GM12878 (cell line): ENCODE measurements at regions not wholly inside any gene's neighbourhood (a gene's known extent, or its start where the extent isn't known, plus 50 kb on each side); places are given as distances from the start of the nearest gene placed in this dataset.
A peak's percentile ranks its signal among the peaks of the same experiment; 100 is the strongest.

Experiments
- ATAC-seq: fragments of 200-7000 bp; cut with Tn5 transposase; 3 replicates; pipeline ENCODE4 v1.9.1; 2020; ENCODE audit warnings: mild to moderate bottlenecking, moderate library complexity
- BruUV-seq: library from RNA; stranded (reverse); fragments of 400-500 nt; replicated peaks from 2 replicates; lab custom pipeline; 2021; lab: Mats Ljungman, UMichigan
- CTCF ChIA-PET: fragments of 300-600 bp; sonication (Branson Sonifier 250); formaldehyde crosslinking; extraction: SDS; loops from one replicate; lab custom pipeline; 2021; ENCODE audit warnings: inconsistent platforms; lab: Yijun Ruan, JAX
- POLR2A ChIA-PET: fragments of 350-600 bp; formaldehyde crosslinking; extraction: SDS; loops from one replicate; lab custom pipeline; 2021; ENCODE audit warnings: inconsistent platforms; lab: Charles Lee
- RAD21 ChIA-PET: fragments of 300-600 bp; sonication (Branson Sonifier 250); formaldehyde crosslinking; loops from one replicate; lab custom pipeline; 2023; ENCODE audit warnings: antibody characterized with exemption; ENCODE audit not compliant: unreplicated experiment; lab: Charles Lee
- SMC1A ChIA-PET: fragments of 300-600 bp; sonication (Branson Sonifier 250); formaldehyde crosslinking; loops from one replicate; lab custom pipeline; 2023; ENCODE audit not compliant: unreplicated experiment, uncharacterized antibody; lab: Charles Lee
- DNase-seq: peaks from one replicate; pipeline ENCODE4 v3.0.0-alpha.2; 2011; ENCODE audit warnings: low read depth, low spot score
- FAIRE-seq: peaks from 3 replicates; lab custom pipeline; 2011; peaks lifted over from hg19 to GRCh38; lab: Jason Lieb, UNC
- H2AFZ ChIP-seq: 2 replicates; pipeline ENCODE4 v1.6.0; 2011; ENCODE audit warnings: low read depth, low read length, control low read depth; ENCODE audit not compliant: control insufficient read depth
- H3K27ac ChIP-seq: 2 replicates; pipeline ENCODE4 v1.5.1; 2011; ENCODE audit warnings: control low read depth; ENCODE audit not compliant: control insufficient read depth, insufficient read depth
- H3K27me3 ChIP-seq, 2 experiments: replicated peaks in 1 of 2; 2 replicates each; pipeline versions ENCODE4 v1.6.0 to v1.6.1; 2011; ENCODE audit warnings: low read length in 1 of 2; ENCODE audit not compliant: control insufficient read depth in 2 of 2, insufficient read depth in 2 of 2
- H3K36me3 ChIP-seq, 2 experiments: 2 replicates each; pipeline ENCODE4 v1.5.1; 2011; ENCODE audit warnings: low read length in 1 of 2; ENCODE audit not compliant: control insufficient read depth in 2 of 2, insufficient read depth in 2 of 2
- H3K4me1 ChIP-seq: 2 replicates; pipeline ENCODE4 v1.6.1; 2011; ENCODE audit warnings: mild to moderate bottlenecking, low read length, moderate library complexity, mixed read lengths; ENCODE audit not compliant: control insufficient read depth, insufficient read depth
- H3K4me2 ChIP-seq: 2 replicates; pipeline ENCODE4 v1.6.0; 2011; ENCODE audit warnings: control low read depth; ENCODE audit not compliant: control insufficient read depth, insufficient read depth
- H3K4me3 ChIP-seq: fragments of 200-600 bp; sonication (generic); 2 replicates; pipeline ENCODE4 v1.5.1; 2016
- H3K79me2 ChIP-seq: 2 replicates; pipeline ENCODE4 v1.6.0; 2011; ENCODE audit warnings: low read length; ENCODE audit not compliant: control insufficient read depth, insufficient read depth
- H3K9ac ChIP-seq: 2 replicates; pipeline ENCODE4 v1.8.0; 2011; ENCODE audit warnings: low read length, control low read depth, mixed read lengths; ENCODE audit not compliant: control insufficient read depth, insufficient read depth
- H3K9me3 ChIP-seq: replicated peaks from 3 replicates; pipeline ENCODE4 v1.5.1; 2011; ENCODE audit warnings: mild to moderate bottlenecking, low read length; ENCODE audit not compliant: control insufficient read depth, insufficient read depth
- H4K20me1 ChIP-seq: 2 replicates; pipeline ENCODE4 v1.6.0; 2011; ENCODE audit not compliant: control insufficient read depth, insufficient read depth
- ETV6 ChIP-seq, 2 experiments: fragments of 450-650 bp in 1 of 2; IDR thresholded peaks in 1 of 2; conservative IDR thresholded peaks in 1 of 2; 2 replicates each; pipeline ENCODE4 v1.6.1; 2014; ENCODE audit warnings: antibody characterized with exemption in 1 of 2, borderline replicate concordance in 1 of 2, low read depth in 1 of 2, mild to moderate bottlenecking in 1 of 2, moderate library complexity in 1 of 2
- IKZF2 ChIP-seq, 2 experiments: fragments of 450-650 bp; IDR thresholded peaks; 2 replicates each; pipeline ENCODE4 v1.6.1; 2017; ENCODE audit warnings: mild to moderate bottlenecking in 2 of 2, moderate library complexity in 2 of 2
- NFYA ChIP-seq: IDR thresholded peaks from 2 replicates; pipeline ENCODE4 v1.6.1; 2011; ENCODE audit warnings: low read depth, mild to moderate bottlenecking, low read length, improper control_type of control experiment, borderline replicate concordance
- RB1 ChIP-seq: fragments of 450-650 bp; formaldehyde crosslinking; IDR thresholded peaks from 2 replicates; pipeline ENCODE4 v1.6.1; 2017; ENCODE audit warnings: mild to moderate bottlenecking, borderline replicate concordance
- STAT1 ChIP-seq: fragments of 450-650 bp; conservative IDR thresholded peaks from 2 replicates; pipeline ENCODE4 v1.6.1; 2014; ENCODE audit warnings: antibody characterized with exemption, mild to moderate bottlenecking
- WGBS: methylation state at CpG from one replicate; pipeline ENCODE4 v1.1.6; 2016; ENCODE audit warnings: low lambda C conversion rate; ENCODE audit not compliant: insufficient replicate concordance, insufficient coverage; ENCODE audit errors: missing lambda C conversion rate; 5-methylcytosine and 5-hydroxymethylcytosine counted together
- in situ Hi-C: fragments of 300-500 bp; cut with MboI; formaldehyde crosslinking; loops from 9 replicates; pipeline ENCODE4 v1.14.3; 2018; ENCODE audit warnings: mixed read lengths
- intact Hi-C: fragments of 100-400 bp; cut with micrococcal nuclease; formaldehyde crosslinking; loops from one replicate; pipeline ENCODE4 v1.14.2; 2022; ENCODE audit not compliant: unreplicated experiment
- TF ChIP-seq, protein P1 (sequence below): fragments of 450-650 bp; IDR thresholded peaks from 2 replicates; pipeline ENCODE4 v1.6.1; 2018; ENCODE audit warnings: mild to moderate bottlenecking, low read depth, moderate library complexity; ENCODE audit not compliant: partially characterized antibody
- TF ChIP-seq, protein P2 (sequence below): IDR thresholded peaks from 2 replicates; pipeline ENCODE4 v1.6.1; 2012; ENCODE audit warnings: mild to moderate bottlenecking, low read depth, low read length
- TF ChIP-seq, protein P3 (sequence below): fragments of 450-650 bp; IDR thresholded peaks from 2 replicates; pipeline ENCODE4 v1.6.1; 2018; ENCODE audit warnings: borderline replicate concordance, mild to moderate bottlenecking; ENCODE audit not compliant: partially characterized antibody
- TF ChIP-seq, protein P4 (sequence below): fragments of 150-350 bp; IDR thresholded peaks from 2 replicates; pipeline ENCODE4 v1.6.1; 2014; ENCODE audit warnings: mild to moderate bottlenecking, low read depth, low read length

DNA sequence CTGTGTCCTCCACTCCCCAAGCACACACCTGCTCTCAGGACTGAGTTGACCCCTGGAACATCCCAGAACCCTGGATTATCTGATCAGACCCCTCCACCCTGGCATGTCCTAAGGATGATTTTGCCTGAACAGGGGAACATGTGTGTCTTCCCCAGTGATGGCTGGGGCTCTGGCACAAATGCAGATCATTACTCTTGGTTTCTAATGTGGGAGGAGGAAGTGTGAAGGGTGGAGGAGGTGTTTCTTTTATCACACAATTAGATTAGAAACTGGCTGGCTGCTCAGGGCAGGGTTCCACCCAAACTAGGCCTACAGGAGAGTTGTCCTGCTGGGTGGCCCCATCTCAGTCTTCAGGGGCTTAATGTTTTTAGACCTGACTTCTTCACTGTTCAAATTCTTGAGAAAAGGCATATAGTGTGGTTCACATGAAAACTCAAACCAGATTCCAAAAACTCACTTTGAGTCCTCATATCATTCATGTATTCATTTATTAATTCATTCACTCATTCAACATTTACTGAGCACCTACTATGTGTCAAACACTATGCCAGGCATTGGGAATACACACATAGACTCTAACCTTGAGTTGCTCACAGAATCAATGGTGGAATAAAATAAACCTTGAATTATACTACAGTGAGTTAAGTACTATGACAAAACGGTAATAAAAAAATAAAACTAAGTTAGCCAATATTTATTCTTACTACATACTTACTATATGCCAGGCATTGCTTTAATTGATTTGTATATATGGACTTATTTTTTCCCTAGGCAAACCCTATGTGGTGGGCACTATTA lies 221.8 kb upstream of the JUN start:
- DNase-seq (no peak), ATAC-seq (peak; percentile 73), FAIRE-seq (peak; percentile 54)
- no peaks in the 10 kb centered on the region for H3K79me2 ChIP-seq
- ChIA-PET RAD21 (interaction anchor here (1.0 to 2.4 kb wide), 4 partner anchors 7 to 37 kb away, joined by 4 to 9 read pairs (median 5); no protein-coding TSS in a partner anchor), POLR2A (interaction anchor here (0.9 to 1.5 kb wide), 4 partner anchors 28 to 40 kb away, joined by 3 to 8 read pairs (median 4); no protein-coding TSS in a partner anchor), CTCF (interaction anchor here (0.7 to 1.4 kb wide), 4 partner anchors 10 to 101 kb away, joined by 3 to 4 read pairs (median 3); no protein-coding TSS in a partner anchor), SMC1A (interaction anchor here (0.7 to 2.5 kb wide), 12 partner anchors 8 to 220 kb away, joined by 3 to 14 read pairs (median 6); no protein-coding TSS in a partner anchor)
- H3K9me3 ChIP-seq, result no peaks in the 10 kb centered on the region
- BruUV-seq, result no TSS peak
- intact Hi-C loops, result loop anchor here (2.0 to 5.0 kb wide), 5 partner anchors 37 to 223 kb away; partner anchors contain the start of gene JUN
- H4K20me1 ChIP-seq, result no peaks in the 10 kb centered on the region
- H3K4me1 ChIP-seq, result peaks cover 43% of the 10 kb centered on the region
- no peaks in the 10 kb centered on the region for H3K27me3 ChIP-seq
- no peak overlapping the region for H3K4me3 ChIP-seq
- H3K27ac ChIP-seq, result peak overlapping the region; percentile 9; the same call in 1 of the 2 replicates
- in situ Hi-C loops, result no loop called here
- H3K36me3 ChIP-seq, result no peaks in the 10 kb centered on the region
- no peak overlapping the region for H3K9ac ChIP-seq
- peak overlapping the region; percentile 63 for H3K4me2 ChIP-seq
- no peak overlapping the region for H2AFZ ChIP-seq
- WGBS, result 0% methylated on average over 1 of the region's 1 CpG
- TF ChIP-seq, protein P1, sequence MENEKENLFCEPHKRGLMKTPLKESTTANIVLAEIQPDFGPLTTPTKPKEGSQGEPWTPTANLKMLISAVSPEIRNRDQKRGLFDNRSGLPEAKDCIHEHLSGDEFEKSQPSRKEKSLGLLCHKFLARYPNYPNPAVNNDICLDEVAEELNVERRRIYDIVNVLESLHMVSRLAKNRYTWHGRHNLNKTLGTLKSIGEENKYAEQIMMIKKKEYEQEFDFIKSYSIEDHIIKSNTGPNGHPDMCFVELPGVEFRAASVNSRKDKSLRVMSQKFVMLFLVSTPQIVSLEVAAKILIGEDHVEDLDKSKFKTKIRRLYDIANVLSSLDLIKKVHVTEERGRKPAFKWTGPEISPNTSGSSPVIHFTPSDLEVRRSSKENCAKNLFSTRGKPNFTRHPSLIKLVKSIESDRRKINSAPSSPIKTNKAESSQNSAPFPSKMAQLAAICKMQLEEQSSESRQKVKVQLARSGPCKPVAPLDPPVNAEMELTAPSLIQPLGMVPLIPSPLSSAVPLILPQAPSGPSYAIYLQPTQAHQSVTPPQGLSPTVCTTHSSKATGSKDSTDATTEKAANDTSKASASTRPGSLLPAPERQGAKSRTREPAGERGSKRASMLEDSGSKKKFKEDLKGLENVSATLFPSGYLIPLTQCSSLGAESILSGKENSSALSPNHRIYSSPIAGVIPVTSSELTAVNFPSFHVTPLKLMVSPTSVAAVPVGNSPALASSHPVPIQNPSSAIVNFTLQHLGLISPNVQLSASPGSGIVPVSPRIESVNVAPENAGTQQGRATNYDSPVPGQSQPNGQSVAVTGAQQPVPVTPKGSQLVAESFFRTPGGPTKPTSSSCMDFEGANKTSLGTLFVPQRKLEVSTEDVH, result no peak
- TF ChIP-seq IKZF2 (IDR thresholded peaks at IDR 0.05) (peak; percentile 39 to 45; a peak in 2 of 4 replicates), ETV6 (conservative IDR thresholded peaks at IDR 0.05 in 1 of 2, IDR thresholded peaks at IDR 0.05 in 1 of 2; ENCODE audit: borderline replicate concordance in 1 of 2, low read depth in 1 of 2) (no peak), STAT1 (no peak), RB1 (no peak), NFYA (no peak)
- TF ChIP-seq, protein P2, sequence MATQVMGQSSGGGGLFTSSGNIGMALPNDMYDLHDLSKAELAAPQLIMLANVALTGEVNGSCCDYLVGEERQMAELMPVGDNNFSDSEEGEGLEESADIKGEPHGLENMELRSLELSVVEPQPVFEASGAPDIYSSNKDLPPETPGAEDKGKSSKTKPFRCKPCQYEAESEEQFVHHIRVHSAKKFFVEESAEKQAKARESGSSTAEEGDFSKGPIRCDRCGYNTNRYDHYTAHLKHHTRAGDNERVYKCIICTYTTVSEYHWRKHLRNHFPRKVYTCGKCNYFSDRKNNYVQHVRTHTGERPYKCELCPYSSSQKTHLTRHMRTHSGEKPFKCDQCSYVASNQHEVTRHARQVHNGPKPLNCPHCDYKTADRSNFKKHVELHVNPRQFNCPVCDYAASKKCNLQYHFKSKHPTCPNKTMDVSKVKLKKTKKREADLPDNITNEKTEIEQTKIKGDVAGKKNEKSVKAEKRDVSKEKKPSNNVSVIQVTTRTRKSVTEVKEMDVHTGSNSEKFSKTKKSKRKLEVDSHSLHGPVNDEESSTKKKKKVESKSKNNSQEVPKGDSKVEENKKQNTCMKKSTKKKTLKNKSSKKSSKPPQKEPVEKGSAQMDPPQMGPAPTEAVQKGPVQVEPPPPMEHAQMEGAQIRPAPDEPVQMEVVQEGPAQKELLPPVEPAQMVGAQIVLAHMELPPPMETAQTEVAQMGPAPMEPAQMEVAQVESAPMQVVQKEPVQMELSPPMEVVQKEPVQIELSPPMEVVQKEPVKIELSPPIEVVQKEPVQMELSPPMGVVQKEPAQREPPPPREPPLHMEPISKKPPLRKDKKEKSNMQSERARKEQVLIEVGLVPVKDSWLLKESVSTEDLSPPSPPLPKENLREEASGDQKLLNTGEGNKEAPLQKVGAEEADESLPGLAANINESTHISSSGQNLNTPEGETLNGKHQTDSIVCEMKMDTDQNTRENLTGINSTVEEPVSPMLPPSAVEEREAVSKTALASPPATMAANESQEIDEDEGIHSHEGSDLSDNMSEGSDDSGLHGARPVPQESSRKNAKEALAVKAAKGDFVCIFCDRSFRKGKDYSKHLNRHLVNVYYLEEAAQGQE, result no peak
- TF ChIP-seq, protein P3, sequence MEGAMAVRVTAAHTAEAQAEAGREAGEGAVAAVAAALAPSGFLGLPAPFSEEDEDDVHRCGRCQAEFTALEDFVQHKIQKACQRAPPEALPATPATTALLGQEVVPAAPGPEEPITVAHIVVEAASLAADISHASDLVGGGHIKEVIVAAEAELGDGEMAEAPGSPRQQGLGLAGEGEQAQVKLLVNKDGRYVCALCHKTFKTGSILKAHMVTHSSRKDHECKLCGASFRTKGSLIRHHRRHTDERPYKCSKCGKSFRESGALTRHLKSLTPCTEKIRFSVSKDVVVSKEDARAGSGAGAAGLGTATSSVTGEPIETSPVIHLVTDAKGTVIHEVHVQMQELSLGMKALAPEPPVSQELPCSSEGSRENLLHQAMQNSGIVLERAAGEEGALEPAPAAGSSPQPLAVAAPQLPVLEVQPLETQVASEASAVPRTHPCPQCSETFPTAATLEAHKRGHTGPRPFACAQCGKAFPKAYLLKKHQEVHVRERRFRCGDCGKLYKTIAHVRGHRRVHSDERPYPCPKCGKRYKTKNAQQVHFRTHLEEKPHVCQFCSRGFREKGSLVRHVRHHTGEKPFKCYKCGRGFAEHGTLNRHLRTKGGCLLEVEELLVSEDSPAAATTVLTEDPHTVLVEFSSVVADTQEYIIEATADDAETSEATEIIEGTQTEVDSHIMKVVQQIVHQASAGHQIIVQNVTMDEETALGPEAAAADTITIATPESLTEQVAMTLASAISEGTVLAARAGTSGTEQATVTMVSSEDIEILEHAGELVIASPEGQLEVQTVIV, result no peak
- TF ChIP-seq, protein P4, sequence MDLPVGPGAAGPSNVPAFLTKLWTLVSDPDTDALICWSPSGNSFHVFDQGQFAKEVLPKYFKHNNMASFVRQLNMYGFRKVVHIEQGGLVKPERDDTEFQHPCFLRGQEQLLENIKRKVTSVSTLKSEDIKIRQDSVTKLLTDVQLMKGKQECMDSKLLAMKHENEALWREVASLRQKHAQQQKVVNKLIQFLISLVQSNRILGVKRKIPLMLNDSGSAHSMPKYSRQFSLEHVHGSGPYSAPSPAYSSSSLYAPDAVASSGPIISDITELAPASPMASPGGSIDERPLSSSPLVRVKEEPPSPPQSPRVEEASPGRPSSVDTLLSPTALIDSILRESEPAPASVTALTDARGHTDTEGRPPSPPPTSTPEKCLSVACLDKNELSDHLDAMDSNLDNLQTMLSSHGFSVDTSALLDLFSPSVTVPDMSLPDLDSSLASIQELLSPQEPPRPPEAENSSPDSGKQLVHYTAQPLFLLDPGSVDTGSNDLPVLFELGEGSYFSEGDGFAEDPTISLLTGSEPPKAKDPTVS, result no peak
